Uterus (tissue), 3 donors: ENCODE measurements at regions not wholly inside any gene's neighbourhood (a gene's known extent, or its start where the extent isn't known, plus 50 kb on each side); places are given as distances from the start of the nearest gene placed in this dataset.

Source experiments
- DNase-seq, 2 donors: peaks; one replicate each; pipeline ENCODE4 v3.0.0-alpha.2; 2019 to 2020
- H3K27ac ChIP-seq, 2 donors: fragments of 200-600 bp; sonication (generic); 1 replicate in 1 of 2; 2 replicates in 1 of 2; pipeline ENCODE4 v1.5.1; 2016 to 2018
- H3K27me3 ChIP-seq, 2 donors: fragments of 200-600 bp; sonication (generic); one replicate each; pipeline ENCODE4 v1.5.1; 2018 to 2019; ENCODE audit warnings: control low read depth in 1 of 2
- H3K36me3 ChIP-seq, 2 donors: fragments of 200-600 bp; sonication (generic); one replicate each; pipeline ENCODE4 v1.5.1; 2019; ENCODE audit warnings: control low read depth in 1 of 2
- H3K4me1 ChIP-seq, 2 donors: fragments of 200-600 bp; sonication (generic); one replicate each; pipeline ENCODE4 v1.5.1; 2018 to 2019; ENCODE audit warnings: control low read depth in 1 of 2
- H3K4me3 ChIP-seq, 2 donors: fragments of 200-600 bp; sonication (generic); 1 replicate in 1 of 2; 2 replicates in 1 of 2; pipeline ENCODE4 v1.5.1; 2018 to 2019; ENCODE audit warnings: mild to moderate bottlenecking in 1 of 2
- H3K9me3 ChIP-seq, 2 donors: fragments of 200-600 bp; sonication (generic); one replicate each; pipeline ENCODE4 v1.5.1; 2019; ENCODE audit warnings: control low read depth in 1 of 2
- POLR2A ChIP-seq, 2 donors: fragments of 450-650 bp; IDR thresholded peaks; one replicate each; pipeline ENCODE4 v1.6.1; 2016; ENCODE audit warnings: antibody characterized with exemption in 2 of 2, mild to moderate bottlenecking in 1 of 2, moderate library complexity in 1 of 2
- intact Hi-C: fragments of 100-400 bp; cut with DNase I; formaldehyde crosslinking; loops from one replicate; pipeline ENCODE4 v1.15.1; 2023; ENCODE audit warnings: low total_unique reads
- TF ChIP-seq, protein P1 (sequence below), 4 experiments: fragments of 200-600 bp in 2 of 4; fragments of 450-650 bp in 2 of 4; sonication (generic) in 2 of 4; IDR thresholded peaks; one replicate each; pipeline ENCODE4 v1.5.1; 2016 to 2019; ENCODE audit warnings: antibody characterized with exemption in 4 of 4, mild to moderate bottlenecking in 2 of 4, moderate library complexity in 1 of 4
- donor health status: DM: yes; HTN: yes; CAD: no.

DNA sequence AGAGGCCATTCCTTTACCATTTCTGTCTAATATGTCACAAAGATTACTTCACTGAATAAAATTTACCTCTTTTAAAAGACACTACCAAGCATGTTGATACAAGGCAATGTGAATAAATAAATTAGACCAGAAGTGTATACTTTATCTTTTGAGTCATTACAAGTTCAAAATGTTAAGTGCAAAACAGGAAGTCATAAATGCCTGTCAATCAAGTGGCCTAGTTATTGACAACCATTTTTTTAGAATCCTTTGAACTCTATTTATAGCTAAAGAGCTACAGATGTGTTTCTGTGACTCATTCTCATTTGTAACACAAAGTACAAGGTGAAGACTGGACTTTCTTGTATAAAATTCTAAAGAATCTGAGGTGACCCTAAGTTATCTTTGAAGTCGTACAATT is 602.7 kb upstream of the SEMA6A start:
- Histone ChIP-seq H3K27me3 (no peaks in the 10 kb centered on the region), H3K36me3 (no peaks in the 10 kb centered on the region), H3K27ac (no peak overlapping the region), H3K4me1 (no peaks in the 10 kb centered on the region), H3K4me3 (no peak overlapping the region), H3K9me3 (no peaks in the 10 kb centered on the region)
- TF ChIP-seq POLR2A (IDR thresholded peaks at IDR 0.05) = no peak
- TF ChIP-seq, protein P1, sequence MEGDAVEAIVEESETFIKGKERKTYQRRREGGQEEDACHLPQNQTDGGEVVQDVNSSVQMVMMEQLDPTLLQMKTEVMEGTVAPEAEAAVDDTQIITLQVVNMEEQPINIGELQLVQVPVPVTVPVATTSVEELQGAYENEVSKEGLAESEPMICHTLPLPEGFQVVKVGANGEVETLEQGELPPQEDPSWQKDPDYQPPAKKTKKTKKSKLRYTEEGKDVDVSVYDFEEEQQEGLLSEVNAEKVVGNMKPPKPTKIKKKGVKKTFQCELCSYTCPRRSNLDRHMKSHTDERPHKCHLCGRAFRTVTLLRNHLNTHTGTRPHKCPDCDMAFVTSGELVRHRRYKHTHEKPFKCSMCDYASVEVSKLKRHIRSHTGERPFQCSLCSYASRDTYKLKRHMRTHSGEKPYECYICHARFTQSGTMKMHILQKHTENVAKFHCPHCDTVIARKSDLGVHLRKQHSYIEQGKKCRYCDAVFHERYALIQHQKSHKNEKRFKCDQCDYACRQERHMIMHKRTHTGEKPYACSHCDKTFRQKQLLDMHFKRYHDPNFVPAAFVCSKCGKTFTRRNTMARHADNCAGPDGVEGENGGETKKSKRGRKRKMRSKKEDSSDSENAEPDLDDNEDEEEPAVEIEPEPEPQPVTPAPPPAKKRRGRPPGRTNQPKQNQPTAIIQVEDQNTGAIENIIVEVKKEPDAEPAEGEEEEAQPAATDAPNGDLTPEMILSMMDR (IDR thresholded peaks at IDR 0.05) = no peak
- intact Hi-C loops = no loop called here
- DNase-seq = no peak

DNA sequence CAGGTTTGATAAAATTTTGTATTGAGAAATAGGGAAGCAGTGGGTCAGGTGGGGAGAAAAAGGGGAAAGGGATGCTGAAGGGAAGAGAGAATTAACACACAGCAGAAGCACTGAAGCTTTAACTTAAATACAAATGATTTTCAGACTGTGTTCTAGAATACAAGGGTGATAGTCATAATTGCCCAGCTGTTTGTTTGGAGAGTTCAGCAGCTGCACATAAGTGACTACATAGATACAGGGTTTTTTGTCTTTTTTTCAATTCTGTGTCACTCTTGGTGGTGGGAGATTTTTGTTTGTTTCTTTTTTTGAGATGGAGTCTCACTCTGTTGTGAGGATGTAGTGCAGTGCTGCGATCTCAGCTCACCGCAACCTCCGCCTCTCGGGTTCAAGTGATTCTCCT is 590.4 kb upstream of the SEMA6A start:
- no peak for TF ChIP-seq POLR2A (IDR thresholded peaks at IDR 0.05)
- TF ChIP-seq, protein P1 (IDR thresholded peaks at IDR 0.05) = no peak
- intact Hi-C loops = no loop called here
- DNase-seq = no peak
- no peaks in the 10 kb centered on the region for H3K4me1 ChIP-seq
- H3K36me3 ChIP-seq = no peaks in the 10 kb centered on the region
- no peak overlapping the region for H3K27ac ChIP-seq
- no peaks in the 10 kb centered on the region for H3K9me3 ChIP-seq
- no peak overlapping the region for H3K4me3 ChIP-seq
- H3K27me3 ChIP-seq = no peaks in the 10 kb centered on the region

DNA sequence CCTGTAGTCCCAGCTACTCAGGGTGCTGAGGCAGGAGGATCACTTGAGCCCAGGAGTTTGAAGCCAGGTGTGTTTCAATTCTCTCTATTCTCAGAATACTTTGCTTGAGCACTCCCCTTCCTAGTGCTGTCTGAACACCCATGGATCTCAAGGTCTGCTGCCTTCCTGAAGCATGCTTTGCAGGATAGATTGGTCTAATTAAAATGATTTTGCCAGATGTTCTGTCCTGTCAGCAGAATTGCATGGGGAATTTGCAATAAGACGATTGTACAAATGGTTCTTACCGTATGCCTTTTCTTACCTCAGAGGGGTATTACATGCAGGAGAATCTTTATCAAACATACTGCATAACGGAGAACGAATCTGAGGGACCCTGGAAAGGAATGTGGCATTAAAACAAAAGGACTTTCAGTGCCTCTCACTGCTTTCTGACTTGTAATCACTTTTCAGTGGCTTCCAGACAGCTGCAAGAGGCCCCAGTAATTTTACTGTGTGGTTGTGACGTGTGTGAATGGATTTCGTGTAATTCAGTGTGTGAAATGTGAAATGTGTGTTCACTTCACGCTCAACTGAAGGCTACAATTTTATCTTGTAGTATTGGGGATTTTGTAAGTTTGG is 587.2 kb upstream of the SEMA6A start:
- intact Hi-C loops = no loop called here

DNA sequence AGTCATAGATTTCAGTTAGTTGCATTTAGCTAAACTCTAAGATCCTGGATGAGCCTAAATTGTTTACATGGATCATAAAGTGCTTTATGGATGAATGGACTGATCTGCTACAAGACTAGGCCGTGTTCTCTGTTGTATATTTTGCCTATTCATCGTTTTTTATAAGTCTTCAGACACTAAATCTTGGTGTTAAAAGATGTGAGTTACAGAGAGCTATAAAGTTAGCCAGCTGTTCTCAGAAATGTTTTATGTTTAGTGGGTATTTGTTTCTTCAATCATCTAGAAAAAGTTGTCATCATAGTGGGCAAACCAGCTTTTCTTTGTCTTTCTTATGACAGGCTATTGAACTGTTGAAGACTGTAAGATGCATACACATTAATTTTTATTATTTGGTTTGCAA is 585.8 kb upstream of the SEMA6A start:
- H3K36me3 ChIP-seq = no peaks in the 10 kb centered on the region
- H3K4me1 ChIP-seq = no peaks in the 10 kb centered on the region
- intact Hi-C loops = no loop called here
- no peaks in the 10 kb centered on the region for H3K9me3 ChIP-seq
- TF ChIP-seq POLR2A (IDR thresholded peaks at IDR 0.05) = no peak
- no peak for DNase-seq
- H3K27me3 ChIP-seq = no peaks in the 10 kb centered on the region
- no peak overlapping the region for H3K4me3 ChIP-seq
- no peak overlapping the region for H3K27ac ChIP-seq

More for the DNA sequence above, 587.2 kb upstream of the SEMA6A start:
- Histone ChIP-seq H3K4me3 (no peak overlapping the region), H3K9me3 (no peaks in the 10 kb centered on the region), H3K27ac (no peak overlapping the region), H3K36me3 (no peaks in the 10 kb centered on the region), H3K27me3 (no peaks in the 10 kb centered on the region), H3K4me1 (no peaks in the 10 kb centered on the region)
- DNase-seq = no peak
- TF ChIP-seq, protein P1 (IDR thresholded peaks at IDR 0.05) = no peak
- TF ChIP-seq POLR2A (IDR thresholded peaks at IDR 0.05) = no peak

DNA sequence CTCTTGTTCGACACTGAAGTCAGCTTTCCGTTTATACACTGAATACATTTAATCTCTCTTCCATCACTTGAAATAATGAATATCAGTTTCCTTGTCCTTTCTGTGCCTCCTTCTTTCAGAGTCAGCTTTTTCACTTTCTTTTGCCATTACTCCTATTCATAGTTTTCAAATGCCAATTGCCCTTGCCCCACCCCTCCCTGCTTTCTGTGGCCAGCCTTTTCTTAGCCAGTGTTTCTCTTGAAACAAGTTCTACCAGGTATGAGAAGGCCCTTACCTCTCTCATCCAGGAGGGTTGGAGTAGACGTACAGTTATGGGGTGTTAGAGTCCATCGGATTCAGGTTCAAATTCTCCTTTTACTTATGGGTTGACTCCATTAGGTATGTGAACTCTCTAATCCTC is 574.7 kb upstream of the SEMA6A start:
- TF ChIP-seq, protein P1 (IDR thresholded peaks at IDR 0.05) = no peak
- no peak for TF ChIP-seq POLR2A (IDR thresholded peaks at IDR 0.05)
- intact Hi-C loops = no loop called here
- Histone ChIP-seq H3K27me3 (no peaks in the 10 kb centered on the region), H3K4me1 (no peaks in the 10 kb centered on the region), H3K9me3 (no peaks in the 10 kb centered on the region), H3K27ac (no peak overlapping the region), H3K4me3 (no peak overlapping the region), H3K36me3 (no peaks in the 10 kb centered on the region)
- no peak for DNase-seq

DNA sequence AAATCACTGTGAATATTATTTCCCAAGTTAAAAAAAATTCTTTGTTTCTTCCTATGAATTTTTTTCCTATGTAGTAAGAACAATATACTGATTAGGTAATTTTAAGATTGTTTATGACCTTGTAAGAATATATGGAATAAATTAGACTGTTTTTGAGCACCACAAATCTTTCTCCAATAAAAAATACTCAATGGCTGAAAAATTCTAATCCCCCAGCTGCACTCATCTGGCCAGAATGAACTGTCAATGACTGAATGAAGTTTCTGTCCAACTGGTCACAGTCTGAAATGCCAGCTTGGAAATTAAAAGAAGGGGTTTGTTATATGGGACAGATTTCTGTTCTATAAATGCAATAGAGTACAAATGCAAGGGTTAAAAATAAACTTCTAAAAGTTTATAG is 569.5 kb upstream of the SEMA6A start:
- Histone ChIP-seq H3K9me3 (no peaks in the 10 kb centered on the region), H3K27ac (no peak overlapping the region), H3K36me3 (no peaks in the 10 kb centered on the region), H3K27me3 (no peaks in the 10 kb centered on the region), H3K4me3 (no peak overlapping the region), H3K4me1 (no peaks in the 10 kb centered on the region)
- TF ChIP-seq, protein P1 (IDR thresholded peaks at IDR 0.05) = no peak
- no peak for TF ChIP-seq POLR2A (IDR thresholded peaks at IDR 0.05)
- DNase-seq = no peak
- intact Hi-C loops = no loop called here
